Activated CD8-positive, alpha-beta T cell treated with anti-CD3 and anti-CD28 coated beads for 36 hours (primary cell): ENCODE measurements at regions not wholly inside any gene's neighbourhood (a gene's known extent, or its start where the extent isn't known, plus 50 kb on each side); places are given as distances from the start of the nearest gene placed in this dataset.

Source experiments
- ATAC-seq: fragments of 200-7000 bp; cut with Tn5 transposase; one replicate; pipeline ENCODE4 v1.10.0; 2021; ENCODE audit warnings: mild to moderate bottlenecking, moderate library complexity
- CTCF ChIA-PET: fragments of 350-600 bp; sonication (Branson Sonifier 250); formaldehyde crosslinking; loops from one replicate; lab custom pipeline; 2021; ENCODE audit warnings: antibody characterized with exemption; lab: Charles Lee
- POLR2A ChIA-PET: fragments of 350-600 bp; sonication (Branson Sonifier 250); formaldehyde crosslinking; loops from one replicate; lab custom pipeline; 2021; ENCODE audit warnings: antibody characterized with exemption; lab: Charles Lee
- DNase-seq: peaks from one replicate; pipeline ENCODE4 v3.0.0-alpha.2; 2020
- H3K27ac Mint-ChIP-seq: one replicate; pipeline ENCODE4 v1.8.0; 2021; ENCODE audit warnings: mild to moderate bottlenecking, mixed read lengths
- H3K27me3 Mint-ChIP-seq: one replicate; pipeline ENCODE4 v1.8.0; 2021; ENCODE audit warnings: mixed read lengths
- H3K36me3 Mint-ChIP-seq: one replicate; pipeline ENCODE4 v1.8.0; 2021; ENCODE audit warnings: low read depth, mixed read lengths
- H3K4me1 Mint-ChIP-seq: one replicate; pipeline ENCODE4 v1.8.0; 2021; ENCODE audit warnings: low read depth, mixed read lengths
- H3K4me3 Mint-ChIP-seq: one replicate; pipeline ENCODE4 v1.8.0; 2021; ENCODE audit warnings: mild to moderate bottlenecking, moderate library complexity, mixed read lengths
- H3K9me3 Mint-ChIP-seq: one replicate; pipeline ENCODE4 v1.8.0; 2021; ENCODE audit warnings: mixed read lengths
- intact Hi-C: fragments of 100-400 bp; cut with micrococcal nuclease; formaldehyde crosslinking; loops from one replicate; pipeline ENCODE4 v1.10.0; 2022
- TF ChIP-seq, protein P1 (sequence below): fragments of 200-600 bp; IDR thresholded peaks from one replicate; pipeline ENCODE4 v1.8.0; 2022; ENCODE audit warnings: antibody characterized with exemption, mild to moderate bottlenecking

DNA sequence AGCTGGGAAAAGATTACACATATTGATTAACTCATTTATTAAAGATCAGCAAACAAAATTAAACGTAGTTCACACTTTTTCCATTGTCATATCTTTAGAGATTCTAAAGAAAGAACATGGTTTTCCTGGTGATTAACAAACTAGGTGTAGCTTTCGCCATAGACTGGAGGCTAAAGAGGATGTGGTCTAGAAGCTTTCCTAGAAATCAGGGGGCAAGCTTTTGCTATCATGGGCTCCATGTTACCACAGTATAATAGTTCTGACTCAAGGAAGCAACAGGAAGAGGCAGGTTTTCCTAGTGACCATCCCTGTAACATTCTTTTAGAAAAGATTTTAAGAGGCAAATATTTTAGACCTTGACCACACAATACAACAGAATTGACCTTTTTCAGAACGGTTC is 232.7 kb downstream of the METTL4 start:
- Mint-ChIP-seq H3K9me3 (no peaks in the 10 kb centered on the region), H3K4me1 (peaks cover 6% of the 10 kb centered on the region), H3K36me3 (no peaks in the 10 kb centered on the region), H3K4me3 (no peak overlapping the region), H3K27ac (no peak overlapping the region), H3K27me3 (peaks cover 7% of the 10 kb centered on the region)
- ChIA-PET CTCF (interaction anchor here (0.8 to 4.7 kb wide), 5 partner anchors 9 to 210 kb away, joined by 3 to 23 read pairs (median 5); no protein-coding TSS in a partner anchor), POLR2A (no interaction called here)
- TF ChIP-seq, protein P1, sequence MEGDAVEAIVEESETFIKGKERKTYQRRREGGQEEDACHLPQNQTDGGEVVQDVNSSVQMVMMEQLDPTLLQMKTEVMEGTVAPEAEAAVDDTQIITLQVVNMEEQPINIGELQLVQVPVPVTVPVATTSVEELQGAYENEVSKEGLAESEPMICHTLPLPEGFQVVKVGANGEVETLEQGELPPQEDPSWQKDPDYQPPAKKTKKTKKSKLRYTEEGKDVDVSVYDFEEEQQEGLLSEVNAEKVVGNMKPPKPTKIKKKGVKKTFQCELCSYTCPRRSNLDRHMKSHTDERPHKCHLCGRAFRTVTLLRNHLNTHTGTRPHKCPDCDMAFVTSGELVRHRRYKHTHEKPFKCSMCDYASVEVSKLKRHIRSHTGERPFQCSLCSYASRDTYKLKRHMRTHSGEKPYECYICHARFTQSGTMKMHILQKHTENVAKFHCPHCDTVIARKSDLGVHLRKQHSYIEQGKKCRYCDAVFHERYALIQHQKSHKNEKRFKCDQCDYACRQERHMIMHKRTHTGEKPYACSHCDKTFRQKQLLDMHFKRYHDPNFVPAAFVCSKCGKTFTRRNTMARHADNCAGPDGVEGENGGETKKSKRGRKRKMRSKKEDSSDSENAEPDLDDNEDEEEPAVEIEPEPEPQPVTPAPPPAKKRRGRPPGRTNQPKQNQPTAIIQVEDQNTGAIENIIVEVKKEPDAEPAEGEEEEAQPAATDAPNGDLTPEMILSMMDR = no peak
- no peak for ATAC-seq
- DNase-seq = no peak
- intact Hi-C loops = loop anchor here (5.0 kb wide), 1 partner anchor 209 kb away; no protein-coding TSS in a partner anchor

DNA sequence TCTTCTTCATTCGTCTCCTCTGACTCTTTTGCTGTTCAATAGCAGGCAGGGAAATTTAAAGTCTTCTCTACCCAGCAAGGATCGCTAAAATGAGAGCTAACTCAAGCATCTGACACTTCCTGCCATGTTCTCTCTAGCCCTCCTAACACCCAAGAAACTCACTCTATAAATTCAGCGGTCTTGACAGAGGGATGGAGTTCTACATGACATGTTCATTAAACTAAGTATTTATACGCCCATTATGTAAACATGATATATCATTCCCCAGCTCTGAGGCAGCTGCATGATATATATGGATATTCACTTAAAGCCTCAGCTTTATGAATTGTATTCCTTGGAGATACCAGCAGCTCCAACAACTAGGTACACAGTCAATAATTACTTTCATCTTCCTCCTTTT is 231.0 kb downstream of the METTL4 start:
- ATAC-seq = no peak

DNA sequence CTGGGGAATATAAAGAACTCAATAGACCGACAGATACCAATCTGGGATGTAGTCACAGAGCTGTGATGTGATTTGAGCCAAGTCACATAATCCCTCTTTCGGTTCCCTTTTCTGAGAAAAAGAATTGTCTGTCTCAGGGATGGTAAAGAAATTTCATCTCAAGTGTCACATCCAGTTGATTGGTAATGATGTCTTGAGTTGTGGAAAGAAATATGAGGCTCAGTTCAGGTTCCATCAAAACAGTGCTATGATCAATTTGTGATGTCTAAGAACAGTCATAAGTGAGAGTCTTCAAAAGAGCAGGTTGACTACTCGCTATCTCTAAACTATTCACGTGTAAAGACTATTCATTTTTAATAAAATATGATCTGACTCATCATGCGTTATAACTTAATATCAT is 223.3 kb downstream of the METTL4 start:
- Mint-ChIP-seq H3K9me3 (no peaks in the 10 kb centered on the region), H3K36me3 (no peaks in the 10 kb centered on the region), H3K4me1 (no peaks in the 10 kb centered on the region), H3K27me3 (peaks cover 6% of the 10 kb centered on the region), H3K4me3 (no peak overlapping the region), H3K27ac (no peak overlapping the region)
- intact Hi-C loops = no loop called here
- ChIA-PET CTCF (interaction anchor here (1.3 to 1.4 kb wide), 2 partner anchors 10 to 194 kb away, joined by 3 to 4 read pairs; no protein-coding TSS in a partner anchor), POLR2A (no interaction called here)
- ATAC-seq = no peak
- TF ChIP-seq, protein P1 = no peak
- DNase-seq = no peak

More for the DNA sequence above, 231.0 kb downstream of the METTL4 start:
- H3K4me3 Mint-ChIP-seq = no peak overlapping the region
- peaks cover 5% of the 10 kb centered on the region for H3K27me3 Mint-ChIP-seq
- no peaks in the 10 kb centered on the region for H3K36me3 Mint-ChIP-seq
- no peak overlapping the region for H3K27ac Mint-ChIP-seq
- intact Hi-C loops = no loop called here
- ChIA-PET CTCF (interaction anchor here (2.0 kb wide), 1 partner anchor 25 kb away, joined by 4 read pairs; no protein-coding TSS in a partner anchor), POLR2A (interaction anchor here (0.6 kb wide), 1 partner anchor 554 kb away, joined by 3 read pairs; no protein-coding TSS in a partner anchor)
- peaks cover 6% of the 10 kb centered on the region for H3K4me1 Mint-ChIP-seq
- H3K9me3 Mint-ChIP-seq = no peaks in the 10 kb centered on the region
- no peak for DNase-seq
- TF ChIP-seq, protein P1 = no peak

DNA sequence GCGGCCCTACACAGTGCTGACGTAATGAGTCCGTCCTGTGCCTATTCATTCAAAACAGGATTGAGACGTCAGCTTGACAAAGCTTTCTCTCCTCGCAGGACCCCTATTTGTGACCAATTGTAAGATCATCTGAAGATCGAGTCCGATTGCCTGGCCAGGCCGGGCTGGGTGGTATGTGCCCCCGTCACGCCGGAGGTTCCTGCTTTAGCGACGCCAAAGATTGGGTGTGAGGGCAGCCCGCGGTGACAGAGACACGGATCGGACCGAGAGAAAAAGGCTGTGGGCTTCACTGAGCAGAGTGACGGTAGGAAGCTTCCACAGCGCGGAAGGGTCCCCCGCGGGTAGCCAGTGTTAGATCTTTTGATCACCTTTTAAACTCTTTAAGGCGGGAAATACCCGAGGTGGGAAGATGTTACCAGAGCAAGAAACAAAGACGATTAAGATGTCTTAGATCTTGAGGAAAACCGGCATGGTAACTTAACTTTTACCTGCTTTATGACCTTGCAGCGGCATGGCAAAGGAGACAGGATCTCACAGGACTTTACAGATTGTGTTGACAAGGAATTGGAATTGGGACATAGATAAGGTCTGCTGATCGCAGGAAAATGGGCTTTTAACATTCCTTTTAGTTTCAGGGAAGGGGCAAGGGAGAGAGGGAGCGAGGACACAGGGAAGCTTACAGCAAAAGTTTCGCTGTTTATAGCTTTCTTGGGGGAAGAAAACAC is 220.0 kb downstream of the METTL4 start:
- ATAC-seq (no peak), DNase-seq (no peak)
- POLR2A ChIA-PET = no interaction called here
- no peak overlapping the region for H3K4me3 Mint-ChIP-seq
- no peaks in the 10 kb centered on the region for H3K36me3 Mint-ChIP-seq
- intact Hi-C loops = no loop called here
- TF ChIP-seq, protein P1 = no peak
- H3K27me3 Mint-ChIP-seq = peaks cover 4% of the 10 kb centered on the region
- no peaks in the 10 kb centered on the region for H3K9me3 Mint-ChIP-seq
- H3K4me1 Mint-ChIP-seq = no peaks in the 10 kb centered on the region
- no peak overlapping the region for H3K27ac Mint-ChIP-seq
- CTCF ChIA-PET = no interaction called here

DNA sequence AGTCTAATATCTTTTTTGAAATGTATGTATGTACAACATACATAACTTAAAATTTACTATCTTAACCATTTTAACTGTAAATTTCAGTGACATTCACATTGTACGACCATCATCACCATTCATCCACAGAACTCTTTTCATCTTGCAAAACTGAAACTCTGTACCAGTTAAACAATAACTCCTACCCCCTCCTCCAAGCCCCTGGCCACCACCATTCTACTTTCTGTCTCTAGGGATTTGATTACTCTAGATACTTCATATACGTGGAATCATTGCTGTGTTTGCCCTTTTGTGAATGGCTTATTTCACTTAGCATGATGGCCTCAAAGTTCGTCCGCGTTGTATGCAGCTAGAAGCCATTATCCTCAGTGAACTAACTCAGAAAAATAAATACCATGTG is 217.0 kb downstream of the METTL4 start:
- Mint-ChIP-seq H3K27me3 (peaks cover 8% of the 10 kb centered on the region), H3K4me1 (no peaks in the 10 kb centered on the region), H3K36me3 (no peaks in the 10 kb centered on the region), H3K9me3 (no peaks in the 10 kb centered on the region), H3K27ac (no peak overlapping the region), H3K4me3 (no peak overlapping the region)
- TF ChIP-seq, protein P1 = no peak
- POLR2A ChIA-PET = no interaction called here
- DNase-seq = no peak
- intact Hi-C loops = no loop called here
- CTCF ChIA-PET = no interaction called here
- ATAC-seq = no peak
